Daoy (cell line): ENCODE measurements at regions not wholly inside any gene's neighbourhood (a gene's known extent, or its start where the extent isn't known, plus 50 kb on each side); places are given as distances from the start of the nearest gene placed in this dataset.

Source experiments
- DNase-seq: peaks from one replicate; pipeline ENCODE4 v3.0.0-alpha.2; 2015; ENCODE audit warnings: low read depth

DNA sequence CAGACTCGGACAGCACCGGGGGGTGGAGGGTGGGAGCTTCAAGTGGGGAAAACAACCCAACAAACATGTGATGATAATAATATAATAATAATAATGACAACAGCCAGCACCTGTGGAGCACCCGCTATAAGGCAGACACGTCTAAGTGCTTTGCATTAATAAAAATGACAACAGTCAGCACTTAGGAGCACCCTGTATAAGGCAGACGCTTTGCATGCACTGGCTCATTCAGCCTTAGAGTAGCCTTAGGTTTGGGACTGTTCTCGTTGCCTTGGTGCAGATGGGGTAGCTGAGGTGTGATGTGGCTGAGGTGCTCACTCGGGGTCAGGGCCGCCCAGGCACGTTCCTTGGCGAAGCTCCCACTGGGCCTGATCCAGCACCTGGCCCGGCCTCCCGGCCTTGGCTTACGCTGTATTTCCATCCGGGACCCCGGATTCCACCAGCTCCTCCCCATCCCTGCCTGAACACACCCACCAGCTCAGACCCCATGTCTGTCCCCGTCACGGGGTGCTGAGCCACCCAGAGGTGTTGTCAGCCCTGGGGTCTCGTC is 144.0 kb upstream of the CIBAR2 start:
- DNase-seq, result no peak

- DNase-seq, result no peak
Observed at GRCh38 chr16:85257483-85257882, 145.2 kb upstream of the CIBAR2 start.

DNA sequence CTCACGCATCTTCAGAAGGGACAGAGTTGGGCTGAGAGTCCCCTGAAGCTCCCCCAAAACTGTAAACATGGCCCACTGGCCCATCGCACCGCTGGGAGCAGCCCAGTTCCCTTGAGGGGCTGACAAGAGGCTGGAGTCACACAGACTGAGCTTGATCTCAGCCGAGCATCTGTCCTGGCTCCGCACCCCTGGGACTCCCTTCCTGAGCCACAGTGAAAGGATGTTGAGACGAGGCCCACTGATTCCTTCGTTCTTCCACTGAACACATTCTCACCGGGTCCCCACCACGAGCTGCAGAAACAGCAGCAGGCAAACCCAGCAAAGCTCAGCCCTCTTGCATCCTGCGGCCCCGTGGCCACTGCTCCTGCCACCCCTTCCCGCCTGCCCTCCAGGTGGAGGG is 145.9 kb upstream of the CIBAR2 start:
- DNase-seq, result no peak

DNA sequence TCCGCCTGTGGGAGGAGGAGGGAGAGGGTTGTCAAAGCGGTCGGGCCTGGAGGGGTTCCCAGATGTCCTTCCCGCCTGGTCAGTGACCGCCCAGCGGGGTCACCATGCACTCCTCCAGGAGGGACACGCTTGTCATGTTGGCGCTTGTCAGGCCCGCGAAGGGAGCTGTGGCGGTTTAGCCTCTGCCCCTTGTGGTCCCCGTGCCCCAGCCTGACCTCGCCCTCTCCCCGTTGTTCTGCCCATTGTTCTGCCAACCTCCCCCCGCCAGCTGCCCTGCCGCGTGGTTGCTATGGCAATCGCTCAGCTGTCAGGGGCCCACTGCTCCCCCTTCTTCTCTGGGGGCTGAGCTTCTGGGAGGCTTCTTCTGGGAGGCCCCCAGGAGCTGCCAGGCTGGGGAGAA is 146.4 kb upstream of the CIBAR2 start:
- DNase-seq, result no peak

DNA sequence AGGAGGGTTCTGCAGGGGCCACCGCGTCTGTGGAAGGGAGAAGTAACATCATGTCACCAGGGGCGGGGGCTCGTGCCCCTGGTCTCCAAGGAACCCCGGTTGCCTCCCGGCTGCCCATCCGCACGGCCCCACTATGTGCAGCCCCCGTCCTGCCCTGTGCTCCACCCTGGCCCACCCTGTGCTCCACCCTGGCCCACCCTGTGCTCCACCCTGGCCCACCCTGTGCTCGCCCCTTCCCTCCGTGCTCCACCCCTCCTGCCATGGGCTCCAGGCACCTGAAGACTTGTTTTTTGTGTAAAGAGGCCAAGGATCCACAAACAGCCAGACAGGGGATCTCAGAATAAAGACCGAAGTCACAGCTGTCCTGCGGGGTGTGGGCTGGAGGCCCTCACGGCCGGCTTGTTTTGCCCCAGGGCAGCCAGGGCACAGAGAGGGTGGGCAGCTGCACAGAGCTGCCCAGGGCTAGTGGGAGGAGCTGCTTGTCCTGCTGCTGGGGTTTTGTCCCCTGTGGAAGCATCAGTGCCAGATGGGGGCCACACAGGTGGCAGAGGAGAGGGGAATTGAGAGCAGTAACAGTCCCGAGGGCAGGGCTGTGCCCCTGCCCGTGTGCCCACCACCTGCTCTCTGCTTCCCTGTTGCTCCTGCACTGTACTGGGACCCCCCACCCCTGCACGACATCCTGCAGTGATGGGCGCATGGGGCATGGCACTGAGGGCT is 147.0 kb upstream of the CIBAR2 start:
- DNase-seq, result no peak

DNA sequence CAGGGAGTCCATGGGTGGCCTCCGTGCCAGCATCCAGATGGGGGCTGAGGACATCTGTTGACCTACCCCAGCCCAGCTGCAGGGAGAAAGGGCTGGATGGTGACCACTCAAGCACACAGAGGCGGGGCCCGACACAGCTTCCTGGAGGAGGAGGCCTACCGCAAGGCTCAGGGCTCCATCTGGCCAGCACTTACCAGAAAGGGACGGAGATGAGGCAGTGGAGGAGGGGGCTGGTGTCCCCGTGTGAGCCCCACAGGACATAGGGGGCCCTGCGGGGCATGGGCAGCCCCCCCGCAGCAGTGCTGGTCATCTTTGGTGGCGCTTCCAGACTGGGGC is 147.5 kb upstream of the CIBAR2 start:
- DNase-seq, result no peak

DNA sequence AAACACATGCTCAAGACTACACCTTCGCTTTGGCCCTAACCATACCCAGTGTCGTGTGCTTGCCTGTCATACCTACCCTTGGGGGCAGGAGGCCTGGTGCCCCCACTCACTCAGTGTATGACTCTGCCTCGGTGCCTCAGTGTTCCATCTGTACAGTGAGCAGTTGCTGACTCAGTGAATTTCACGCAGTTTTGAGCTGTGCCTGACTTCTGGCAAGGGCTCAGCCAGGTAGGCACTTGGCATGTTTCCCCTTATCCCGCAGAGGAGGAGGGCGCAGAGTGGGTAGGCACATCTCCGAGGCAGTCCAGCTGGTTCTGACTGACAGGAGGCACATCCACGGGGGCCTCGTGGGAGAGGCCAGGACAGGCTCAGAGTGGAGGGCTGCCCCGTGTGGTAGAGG is 148.9 kb upstream of the CIBAR2 start:
- DNase-seq, result no peak

DNA sequence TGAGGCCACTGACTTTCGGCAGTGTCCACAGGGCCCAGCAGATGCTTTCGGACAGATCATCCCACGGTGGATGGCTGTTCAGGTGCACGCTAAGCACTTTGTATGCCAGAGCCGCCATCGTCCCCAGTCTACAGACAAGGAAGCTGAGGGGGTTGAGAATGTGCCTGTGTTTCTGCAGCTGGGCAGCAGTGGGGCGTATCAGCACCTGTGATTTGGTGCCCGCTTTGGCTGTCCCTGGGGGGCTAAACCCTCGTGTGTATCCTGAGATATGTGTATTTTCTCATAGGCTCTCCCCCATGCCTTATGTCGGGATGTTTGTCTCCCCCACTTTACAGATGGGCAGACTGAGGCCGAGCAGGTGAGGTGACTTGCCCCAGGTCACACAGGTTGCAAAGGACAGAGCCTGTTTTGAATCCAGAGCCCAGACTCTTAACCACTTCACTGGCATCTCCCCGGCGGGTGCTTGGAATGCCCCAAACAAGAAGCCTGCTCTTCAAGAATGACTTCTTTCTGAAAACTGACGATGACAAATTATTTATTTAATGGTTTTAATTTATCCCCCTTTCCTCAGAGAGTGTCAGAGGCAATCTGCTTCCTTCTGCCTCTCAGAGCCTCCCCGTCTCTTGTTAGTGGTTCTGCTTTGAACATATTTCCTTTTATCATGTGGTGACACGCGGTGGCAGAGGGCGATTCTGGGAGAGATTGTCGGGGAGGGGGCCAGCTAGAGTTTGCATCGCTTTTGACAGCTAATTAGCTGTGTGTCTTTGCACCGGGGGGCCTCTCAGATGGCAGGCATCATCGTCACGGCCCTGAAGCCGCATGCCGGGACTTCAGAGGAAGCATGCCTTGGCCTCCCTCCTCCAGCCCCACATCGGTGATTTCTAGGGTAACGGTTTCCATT is 149.6 kb upstream of the CIBAR2 start:
- DNase-seq, result no peak

- DNase-seq, result no peak
Observed at GRCh38 chr16:85262558-85263238, 150.4 kb upstream of the CIBAR2 start.

DNA sequence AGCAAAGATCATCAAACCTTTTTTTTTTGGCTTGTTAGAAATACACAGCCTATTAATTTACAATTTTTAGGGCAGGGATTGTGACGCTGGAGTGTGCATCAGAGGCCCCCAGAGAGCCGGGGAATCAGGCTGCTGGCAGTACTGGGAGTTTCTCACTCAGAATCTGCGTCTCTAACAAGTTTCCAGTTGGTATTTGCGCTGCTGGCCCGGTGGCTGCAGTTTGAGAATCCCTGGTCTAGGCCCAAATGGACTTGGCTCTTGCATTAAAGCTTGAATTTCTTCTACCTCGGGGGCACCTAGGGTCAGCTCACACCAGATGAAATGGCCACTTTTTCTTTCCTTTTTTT is 150.9 kb upstream of the CIBAR2 start:
- DNase-seq, result no peak

DNA sequence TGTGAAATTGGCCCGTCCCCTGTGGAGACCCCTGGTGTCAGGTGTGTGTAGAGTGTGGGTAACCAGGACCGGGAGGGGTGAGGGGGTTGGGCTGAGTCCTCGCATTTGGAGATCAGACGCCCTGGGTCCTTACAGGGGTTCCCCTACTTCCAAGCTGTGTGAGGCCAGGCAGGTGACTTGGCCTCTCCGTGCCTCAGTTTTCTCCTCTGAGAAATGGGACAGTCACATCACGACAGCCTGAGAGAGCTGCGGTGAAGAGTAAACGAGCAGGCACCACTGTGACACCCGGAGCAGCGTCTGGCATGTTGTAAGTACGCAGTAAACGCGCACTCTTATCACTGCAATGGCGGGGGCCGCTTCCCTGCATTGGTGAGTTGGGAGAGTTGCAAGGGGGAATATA is 152.5 kb upstream of the CIBAR2 start:
- no peak for DNase-seq

GRCh38 chr16:85265161-85265784 is 153.0 kb upstream of the CIBAR2 start:
- no peak for DNase-seq

DNA sequence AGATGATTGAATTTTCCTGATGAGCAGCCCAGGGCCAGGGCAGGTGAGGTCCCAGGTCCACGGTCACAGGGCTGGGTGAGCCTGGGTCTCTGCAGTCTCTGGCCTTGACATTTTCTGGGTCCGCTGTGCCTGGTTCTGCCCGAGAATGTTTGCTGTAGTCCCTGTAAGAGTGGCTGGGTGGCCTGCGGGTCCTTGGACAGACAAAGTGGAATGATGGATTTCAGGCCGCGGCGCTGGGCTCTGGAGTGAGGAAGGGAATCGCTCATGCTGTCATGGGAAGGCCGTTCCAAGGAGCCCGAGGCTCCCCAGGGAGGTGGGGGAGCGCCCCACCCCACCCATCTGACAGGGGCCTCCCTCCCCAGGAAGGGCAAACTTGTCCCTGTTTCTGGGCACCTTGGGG is 153.5 kb upstream of the CIBAR2 start:
- no peak for DNase-seq

DNA sequence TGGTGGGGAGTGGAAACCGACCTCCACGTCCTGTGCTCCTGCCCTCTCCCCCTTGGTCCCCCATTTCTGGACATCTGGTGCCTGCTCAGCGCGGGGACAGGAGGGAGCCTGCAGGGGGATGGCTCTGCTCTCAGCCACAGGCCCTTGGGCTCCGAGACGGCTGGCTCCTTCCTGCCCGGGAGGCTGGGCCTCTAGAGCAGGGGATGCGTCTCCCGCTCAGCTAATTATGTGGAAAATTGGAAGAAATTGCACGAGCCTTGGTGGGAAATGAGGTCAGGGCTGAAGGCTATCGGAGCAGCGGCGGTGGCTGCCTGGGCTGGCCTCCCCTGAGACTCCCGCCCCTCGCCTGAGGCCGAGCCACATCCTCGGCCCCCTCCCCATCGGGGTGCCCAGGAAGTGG is 154.6 kb upstream of the CIBAR2 start:
- no peak for DNase-seq

DNA sequence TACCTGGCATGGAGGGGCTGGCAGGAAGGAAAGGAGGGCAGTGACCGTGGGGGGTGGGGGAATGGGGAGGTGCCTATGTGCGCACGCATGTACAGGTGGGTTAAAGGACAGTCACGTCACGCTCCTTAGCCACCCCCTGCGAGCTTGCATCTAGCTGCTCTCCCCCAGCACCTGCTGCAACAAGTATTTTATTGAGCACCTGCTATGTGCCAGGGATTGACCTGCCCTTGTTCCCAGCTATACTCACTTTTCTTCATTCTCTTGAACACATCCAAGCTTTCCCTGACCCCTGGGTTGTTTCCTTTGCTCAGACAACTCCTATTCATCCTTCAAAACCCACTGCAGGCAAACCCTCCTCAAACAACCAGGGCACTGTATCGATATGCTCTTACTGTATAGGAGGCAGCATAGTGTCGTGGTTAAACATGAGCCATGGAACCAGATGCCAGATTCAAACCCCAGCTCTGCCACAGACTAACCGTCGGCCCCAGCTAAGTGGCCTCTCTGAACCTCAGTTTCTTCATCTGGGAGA is 155.2 kb upstream of the CIBAR2 start:
- DNase-seq, result no peak

DNA sequence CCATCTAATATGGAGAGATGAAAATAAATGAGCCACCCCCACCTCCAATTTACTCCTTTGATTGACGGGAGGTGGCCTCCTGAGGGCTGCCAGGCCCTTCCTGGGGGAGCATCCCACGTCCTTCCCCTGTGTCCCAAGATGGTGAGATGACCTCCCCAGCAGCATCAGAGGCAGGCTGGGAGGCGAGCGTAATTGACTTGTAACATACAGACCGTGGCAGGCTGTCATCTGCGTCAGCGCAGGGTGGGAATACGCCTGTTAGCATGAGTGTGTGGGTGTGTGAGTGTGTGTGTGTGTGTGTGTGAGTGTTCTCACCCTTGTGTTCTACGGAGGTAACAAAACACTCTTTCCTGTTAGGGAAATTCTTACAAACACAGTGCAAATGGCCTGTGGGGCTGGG is 156.9 kb upstream of the CIBAR2 start:
- DNase-seq, result no peak

GRCh38 chr16:85270374-85270773 is 158.1 kb upstream of the CIBAR2 start:
- DNase-seq, result no peak

DNA sequence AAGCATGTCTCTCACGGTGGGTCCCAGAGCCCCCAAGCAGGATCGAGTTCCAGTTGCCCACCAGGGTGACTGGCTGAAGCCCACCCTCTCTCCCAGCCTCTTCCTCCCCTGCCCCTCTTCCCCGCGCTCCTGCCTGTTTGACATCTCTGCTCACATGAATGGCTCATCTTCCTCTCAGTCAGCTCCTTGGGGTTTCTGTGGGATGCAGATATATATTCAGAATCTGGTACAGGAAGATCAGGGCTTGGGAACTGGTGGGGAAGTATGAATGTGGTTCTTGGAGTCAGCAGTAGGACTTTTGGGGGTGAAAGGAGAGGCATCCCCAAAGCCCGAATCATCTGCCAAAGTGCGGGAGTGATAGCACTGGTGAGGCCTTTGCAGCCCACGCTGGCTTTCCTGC is 158.9 kb upstream of the CIBAR2 start:
- DNase-seq, result no peak

- no peak for DNase-seq
Observed at GRCh38 chr16:85273293-85273692, 161.0 kb upstream of the CIBAR2 start.

DNA sequence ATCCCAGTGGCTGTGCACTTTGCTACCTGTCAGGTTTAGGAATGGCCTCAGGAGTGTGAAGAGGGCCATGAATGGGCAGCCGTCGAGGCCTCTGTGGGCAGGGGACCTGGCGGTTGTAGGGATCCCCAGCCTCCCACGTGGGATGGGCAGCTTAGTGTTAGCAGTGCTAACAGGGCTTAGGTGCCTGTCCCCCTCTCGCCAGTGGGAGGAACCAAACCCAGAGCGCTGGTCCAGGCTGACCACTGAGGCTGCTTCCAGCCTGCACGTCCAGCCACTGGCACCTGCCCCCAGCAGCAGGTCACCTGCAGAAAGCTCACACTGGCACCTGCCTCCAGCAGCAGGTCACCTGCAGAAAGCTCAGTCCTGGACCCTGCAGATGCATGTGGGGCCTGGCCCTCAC is 162.2 kb upstream of the CIBAR2 start:
- no peak for DNase-seq

DNA sequence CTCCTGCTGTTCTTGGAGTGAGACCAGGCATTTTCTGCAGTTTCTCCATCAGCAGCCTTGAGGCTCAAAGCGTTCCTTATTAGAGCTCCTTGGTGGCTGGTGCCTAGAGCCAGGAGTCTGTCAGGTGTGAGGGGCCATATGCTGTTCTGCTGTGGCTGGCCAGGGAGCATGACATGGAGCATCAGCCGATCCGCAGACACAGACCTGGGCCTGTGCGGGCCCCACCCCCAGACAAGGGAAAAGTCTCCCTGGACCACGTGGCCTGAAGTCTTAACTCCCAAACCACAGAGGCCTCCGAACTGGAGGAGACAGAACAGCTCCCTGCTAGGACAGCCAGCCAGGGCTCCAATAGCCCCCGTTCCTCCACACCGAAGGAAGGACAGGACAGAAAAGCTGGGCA is 162.7 kb upstream of the CIBAR2 start:
- no peak for DNase-seq
